Mucosa of descending colon (tissue), 3 donors: ENCODE measurements at regions not wholly inside any gene's neighbourhood (a gene's known extent, or its start where the extent isn't known, plus 50 kb on each side); places are given as distances from the start of the nearest gene placed in this dataset.

Experiments used
- ATAC-seq: fragments of 200-7000 bp; cut with Tn5 transposase; one replicate; pipeline ENCODE4 v1.9.1; 2020; ENCODE audit warnings: mild to moderate bottlenecking, moderate library complexity
- DNase-seq, 3 donors: peaks; one replicate each; pipeline ENCODE4 v3.0.0-alpha.2; 2020
- H3K36me3 ChIP-seq: fragments of 200-600 bp; one replicate; pipeline ENCODE4 v1.8.0; 2021; ENCODE audit warnings: low read depth, mild to moderate bottlenecking
- H3K4me1 ChIP-seq: fragments of 200-600 bp; one replicate; pipeline ENCODE4 v1.8.0; 2021; ENCODE audit warnings: low read depth, mild to moderate bottlenecking
- H3K4me3 ChIP-seq: fragments of 200-600 bp; one replicate; pipeline ENCODE4 v1.8.0; 2021; ENCODE audit warnings: mild to moderate bottlenecking
- H3K9me3 ChIP-seq: fragments of 200-600 bp; one replicate; pipeline ENCODE4 v1.8.0; 2021; ENCODE audit warnings: mild to moderate bottlenecking
- intact Hi-C, 2 donors: fragments of 100-400 bp; cut with DNase I in 1 of 2; cut with micrococcal nuclease in 1 of 2; formaldehyde crosslinking; loops; one replicate each; pipeline versions ENCODE4 v1.11.0 to v1.11.1; 2022; cut with DNase I, micrococcal nuclease
- TF ChIP-seq, protein P1 (sequence below): fragments of 200-600 bp; IDR thresholded peaks from one replicate; pipeline ENCODE4 v1.8.0; 2022; ENCODE audit warnings: antibody characterized with exemption, mild to moderate bottlenecking
- donor health status: DM: no; HTN: no; CAD: no; lungs with moderate emphysema.
- donor health status: DM: no; HTN: no; CAD: no.
- donor health status: DM: no; HTN: yes; CAD: no.

DNA sequence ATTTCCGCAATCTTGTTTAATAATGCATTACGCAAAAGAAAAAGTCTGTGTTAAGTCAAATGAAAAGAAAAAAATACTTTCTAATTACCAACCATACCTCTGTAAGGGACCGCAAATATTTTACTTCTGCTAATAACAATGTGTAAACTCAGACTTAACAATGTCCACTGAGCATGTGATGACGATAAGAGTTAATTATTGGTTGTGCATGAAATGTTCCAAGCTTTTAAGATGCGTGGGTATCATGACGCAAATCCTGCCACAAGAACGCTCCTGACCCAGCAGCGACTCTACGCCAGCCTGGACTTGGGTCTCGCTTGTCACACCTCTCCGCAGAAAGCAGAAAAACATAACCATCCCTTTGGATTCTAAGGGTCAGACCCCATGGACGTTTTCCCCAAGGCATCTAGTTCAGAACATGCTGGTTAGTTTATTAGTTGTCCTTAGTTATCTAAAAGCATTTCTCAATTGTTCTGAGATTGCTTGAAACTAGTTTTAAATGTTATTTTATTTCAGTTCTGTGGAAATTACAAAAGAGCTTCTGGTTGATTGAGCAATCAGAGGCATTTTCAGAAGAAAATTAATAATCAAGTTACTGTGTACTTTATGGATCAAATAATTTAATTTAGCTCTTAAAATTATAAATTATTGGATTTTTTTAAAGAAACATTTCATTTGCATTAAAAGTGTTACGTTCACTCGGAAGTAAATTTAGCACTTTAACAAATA, 779.9 kb upstream of the ARGLU1 start:
- Histone ChIP-seq H3K4me1 (no peaks in the 10 kb centered on the region), H3K9me3 (no peaks in the 10 kb centered on the region), H3K36me3 (no peaks in the 10 kb centered on the region), H3K4me3 (no peak overlapping the region)
- no peak for DNase-seq
- no peak for ATAC-seq
- intact Hi-C loops, result no loop called here
- TF ChIP-seq, protein P1, sequence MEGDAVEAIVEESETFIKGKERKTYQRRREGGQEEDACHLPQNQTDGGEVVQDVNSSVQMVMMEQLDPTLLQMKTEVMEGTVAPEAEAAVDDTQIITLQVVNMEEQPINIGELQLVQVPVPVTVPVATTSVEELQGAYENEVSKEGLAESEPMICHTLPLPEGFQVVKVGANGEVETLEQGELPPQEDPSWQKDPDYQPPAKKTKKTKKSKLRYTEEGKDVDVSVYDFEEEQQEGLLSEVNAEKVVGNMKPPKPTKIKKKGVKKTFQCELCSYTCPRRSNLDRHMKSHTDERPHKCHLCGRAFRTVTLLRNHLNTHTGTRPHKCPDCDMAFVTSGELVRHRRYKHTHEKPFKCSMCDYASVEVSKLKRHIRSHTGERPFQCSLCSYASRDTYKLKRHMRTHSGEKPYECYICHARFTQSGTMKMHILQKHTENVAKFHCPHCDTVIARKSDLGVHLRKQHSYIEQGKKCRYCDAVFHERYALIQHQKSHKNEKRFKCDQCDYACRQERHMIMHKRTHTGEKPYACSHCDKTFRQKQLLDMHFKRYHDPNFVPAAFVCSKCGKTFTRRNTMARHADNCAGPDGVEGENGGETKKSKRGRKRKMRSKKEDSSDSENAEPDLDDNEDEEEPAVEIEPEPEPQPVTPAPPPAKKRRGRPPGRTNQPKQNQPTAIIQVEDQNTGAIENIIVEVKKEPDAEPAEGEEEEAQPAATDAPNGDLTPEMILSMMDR, result no peak

DNA sequence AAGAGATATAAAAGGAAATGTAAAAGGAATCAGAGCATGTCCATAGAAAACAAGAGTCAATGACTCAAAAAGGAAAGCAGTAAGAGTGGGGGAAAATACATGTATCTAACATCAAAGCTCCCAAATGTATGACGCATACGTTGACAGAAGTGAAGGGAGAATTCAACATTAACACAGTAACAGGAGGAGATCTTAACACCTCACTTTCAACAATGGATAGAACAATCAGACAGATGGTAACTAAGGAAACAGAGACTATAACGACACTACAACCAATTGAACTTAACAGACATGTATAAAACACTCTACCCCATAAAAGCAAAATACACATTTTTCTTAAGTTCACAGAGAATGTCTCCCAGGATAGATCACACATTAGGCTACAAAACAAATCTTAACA, 774.8 kb upstream of the ARGLU1 start:
- intact Hi-C loops, result no loop called here
- ATAC-seq (no peak), DNase-seq (no peak)
- H3K4me3 ChIP-seq, result no peak overlapping the region
- no peaks in the 10 kb centered on the region for H3K9me3 ChIP-seq
- no peaks in the 10 kb centered on the region for H3K4me1 ChIP-seq
- H3K36me3 ChIP-seq, result no peaks in the 10 kb centered on the region
- TF ChIP-seq, protein P1, result no peak

DNA sequence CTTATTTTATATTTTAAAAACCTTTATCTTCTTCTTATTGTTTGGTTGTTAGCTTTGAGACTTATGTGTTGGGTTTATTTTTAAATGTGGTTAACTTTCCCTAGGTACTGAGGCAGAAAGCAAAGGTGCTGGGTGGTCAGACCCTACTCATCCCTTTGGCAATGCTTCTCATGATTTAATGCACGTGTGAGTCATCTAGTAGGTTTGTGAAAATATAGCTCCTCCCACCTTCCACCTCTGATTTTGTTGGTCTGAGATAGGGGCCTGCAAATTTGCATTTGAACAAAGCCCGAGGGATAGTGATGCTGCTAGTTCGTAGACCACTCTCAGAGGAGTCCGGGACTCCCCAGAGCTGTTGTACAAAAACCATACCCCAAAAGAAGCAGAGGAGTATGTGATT, 771.3 kb upstream of the ARGLU1 start:
- Histone ChIP-seq H3K9me3 (no peaks in the 10 kb centered on the region), H3K4me1 (no peaks in the 10 kb centered on the region), H3K4me3 (no peak overlapping the region), H3K36me3 (no peaks in the 10 kb centered on the region)
- TF ChIP-seq, protein P1, result no peak
- ATAC-seq (no peak), DNase-seq (no peak)
- intact Hi-C loops, result no loop called here

DNA sequence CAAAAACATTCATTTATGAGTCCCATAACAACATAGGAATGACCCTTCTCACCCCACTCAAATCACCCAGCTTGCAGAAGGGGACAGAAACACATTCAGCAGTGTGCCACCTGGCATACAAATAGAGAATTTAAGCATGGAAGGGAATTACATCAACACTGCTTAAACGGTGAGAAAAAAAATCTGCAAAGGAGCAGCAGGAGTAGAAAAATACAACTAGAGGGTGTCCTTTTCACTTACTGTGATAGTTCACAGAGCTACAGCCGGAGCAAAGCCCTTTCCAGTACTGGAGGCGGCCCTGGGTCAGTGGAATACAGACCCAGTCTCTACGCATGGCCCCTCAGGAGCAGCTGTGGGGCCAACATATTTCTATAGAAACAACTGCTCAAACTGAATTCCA, 764.3 kb upstream of the ARGLU1 start:
- H3K4me3 ChIP-seq, result no peak overlapping the region
- H3K4me1 ChIP-seq, result no peaks in the 10 kb centered on the region
- H3K36me3 ChIP-seq, result no peaks in the 10 kb centered on the region
- no peak for ATAC-seq
- intact Hi-C loops, result no loop called here
- TF ChIP-seq, protein P1, result no peak
- no peak for DNase-seq
- no peaks in the 10 kb centered on the region for H3K9me3 ChIP-seq

DNA sequence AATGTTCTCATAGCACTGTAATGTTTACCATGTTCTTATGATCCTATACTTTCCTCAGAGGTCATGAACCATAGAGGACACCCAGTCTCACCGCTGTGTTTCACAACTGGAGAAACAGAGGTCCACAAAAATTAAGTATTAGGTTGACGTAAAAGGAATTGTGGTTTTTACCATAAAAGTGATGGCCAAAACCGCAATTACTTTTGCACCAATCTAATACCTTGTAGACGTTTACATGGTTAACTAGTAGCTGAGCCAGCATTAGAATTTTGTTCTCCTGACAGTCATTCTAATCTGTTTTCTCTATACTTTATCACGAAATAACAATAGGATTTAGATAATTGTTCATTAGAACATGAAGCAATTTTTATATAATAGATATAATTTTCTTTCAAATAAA, 763.4 kb upstream of the ARGLU1 start:
- ATAC-seq (no peak), DNase-seq (no peak)
- Histone ChIP-seq H3K9me3 (no peaks in the 10 kb centered on the region), H3K4me1 (no peaks in the 10 kb centered on the region), H3K4me3 (no peak overlapping the region), H3K36me3 (no peaks in the 10 kb centered on the region)
- intact Hi-C loops, result no loop called here
- TF ChIP-seq, protein P1, result no peak

DNA sequence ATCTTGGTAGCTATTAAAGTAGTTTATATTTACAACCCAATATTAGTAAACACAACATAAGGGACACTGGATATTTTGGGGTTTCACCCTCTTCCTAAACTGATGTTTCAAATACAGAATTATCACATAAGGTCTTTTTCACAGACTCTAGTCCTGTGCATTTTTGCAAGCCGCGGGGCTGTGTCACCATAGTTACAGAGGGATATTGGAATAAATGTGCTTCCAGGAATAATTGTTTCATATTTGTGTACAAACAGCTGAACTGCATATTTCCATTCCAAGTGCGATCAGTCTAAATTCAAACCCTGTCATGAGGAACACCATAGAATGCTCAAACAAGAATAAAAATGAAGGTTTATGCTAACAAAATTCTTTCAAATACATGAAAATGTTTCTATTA, 762.5 kb upstream of the ARGLU1 start:
- Histone ChIP-seq H3K4me1 (no peaks in the 10 kb centered on the region), H3K36me3 (no peaks in the 10 kb centered on the region), H3K4me3 (no peak overlapping the region), H3K9me3 (no peaks in the 10 kb centered on the region)
- no peak for ATAC-seq
- intact Hi-C loops, result no loop called here
- no peak for DNase-seq
- TF ChIP-seq, protein P1, result no peak
